K562 (cell line): ENCODE measurements at regions not wholly inside any gene's neighbourhood (a gene's known extent, or its start where the extent isn't known, plus 50 kb on each side); places are given as distances from the start of the nearest gene placed in this dataset.

Source experiments
- ATAC-seq: fragments of 200-7000 bp; cut with Tn5 transposase; 3 replicates; pipeline ENCODE4 v1.9.1; 2020; ENCODE audit warnings: moderate library complexity
- BruUV-seq: library from RNA; stranded (reverse); fragments of 400-500 nt; replicated peaks from 2 replicates; lab custom pipeline; 2021; lab: Mats Ljungman, UMichigan
- CTCF ChIA-PET: fragments of 300-600 bp; formaldehyde crosslinking; extraction: SDS; loops from one replicate; lab custom pipeline; 2021; ENCODE audit warnings: low intra/inter-chr PET ratio; lab: Yijun Ruan, JAX
- POLR2A ChIA-PET: fragments of 300-600, 350-650 bp; sonication (Branson Sonifier 250); formaldehyde crosslinking; extraction: SDS; loops from one replicate; lab custom pipeline; 2021; ENCODE audit warnings: antibody characterized with exemption, inconsistent platforms; lab: Yijun Ruan, JAX
- DNase-seq, 4 experiments: peaks; one replicate each; pipeline versions ENCODE4 v3.0.0 to v3.0.0-alpha.2; 2011 to 2018; ENCODE audit warnings: low spot score in 3 of 4, mixed read lengths in 3 of 4; ENCODE audit errors: extremely low read depth in 1 of 4
- FAIRE-seq: peaks from 2 replicates; lab custom pipeline; 2011; peaks lifted over from hg19 to GRCh38; lab: Jason Lieb, UNC
- H2AFZ ChIP-seq: 2 replicates; pipeline ENCODE4 v1.6.0; 2011; ENCODE audit warnings: low read depth, low read length, control low read depth, inconsistent platforms
- H3K27ac ChIP-seq: fragments of 200-600 bp; 3 replicates; pipeline ENCODE4 v1.8.0; 2011; ENCODE audit warnings: low read depth, mild to moderate bottlenecking, control low read depth, inconsistent platforms, low read length, moderate library complexity, mixed read lengths; ENCODE audit errors: extremely low read depth
- H3K27me3 ChIP-seq, 2 experiments: fragments of 300-600 bp in 1 of 2; 2 replicates in 1 of 2; 3 replicates in 1 of 2; pipeline versions ENCODE4 v1.6.0 to v1.8.0; 2011; ENCODE audit warnings: inconsistent platforms in 2 of 2, low read length in 2 of 2, mild to moderate bottlenecking in 1 of 2, mixed read lengths in 1 of 2, moderate library complexity in 1 of 2; ENCODE audit not compliant: control insufficient read depth in 2 of 2, insufficient read depth in 2 of 2
- H3K36me3 ChIP-seq: fragments of 300-600 bp; 3 replicates; pipeline ENCODE4 v1.8.0; 2011; ENCODE audit warnings: mild to moderate bottlenecking, low read length, inconsistent platforms; ENCODE audit not compliant: control insufficient read depth, insufficient read depth
- H3K4me1 ChIP-seq, 2 experiments: fragments of 200-600 bp in 1 of 2; replicated peaks in 1 of 2; 2 replicates in 1 of 2; 3 replicates in 1 of 2; pipeline versions ENCODE4 v1.5.1 to v1.8.0; 2011; ENCODE audit warnings: inconsistent platforms in 2 of 2, low read length in 2 of 2, mild to moderate bottlenecking in 1 of 2, mixed read lengths in 1 of 2, moderate library complexity in 1 of 2; ENCODE audit not compliant: control insufficient read depth in 2 of 2, insufficient read depth in 2 of 2
- H3K4me2 ChIP-seq: 2 replicates; pipeline ENCODE4 v1.6.1; 2011; ENCODE audit warnings: low read length, control low read depth, inconsistent platforms, mixed read lengths; ENCODE audit not compliant: insufficient read depth
- H3K4me3 ChIP-seq: fragments of 200-600 bp; sonication (generic), shearing (Covaris generic); 2 replicates; pipeline ENCODE4 v1.5.1; 2016; ENCODE audit warnings: control low read depth, inconsistent platforms
- H3K79me2 ChIP-seq: fragments of 200-600 bp; 3 replicates; pipeline ENCODE4 v1.8.0; 2011; ENCODE audit warnings: low read length, inconsistent platforms; ENCODE audit not compliant: control insufficient read depth, insufficient read depth
- H3K9ac ChIP-seq, 2 experiments: 2 replicates each; pipeline versions ENCODE4 v1.6.0 to v1.6.1; 2011; ENCODE audit warnings: low read depth in 2 of 2, low read length in 2 of 2, control low read depth in 1 of 2, inconsistent platforms in 1 of 2, mild to moderate bottlenecking in 1 of 2, mixed read lengths in 1 of 2; ENCODE audit not compliant: insufficient read depth in 1 of 2
- H3K9me1 ChIP-seq: one replicate; pipeline ENCODE4 v1.6.0; 2011; ENCODE audit warnings: inconsistent platforms, mild to moderate bottlenecking, low read length, moderate library complexity; ENCODE audit not compliant: control insufficient read depth, insufficient read depth
- H3K9me3 ChIP-seq: replicated peaks from 2 replicates; pipeline ENCODE4 v1.5.1; 2011; ENCODE audit warnings: low read depth, low read length, inconsistent platforms; ENCODE audit not compliant: control insufficient read depth, insufficient read depth
- H4K20me1 ChIP-seq: replicated peaks from 2 replicates; pipeline ENCODE4 v1.6.1; 2011; ENCODE audit warnings: low read length, inconsistent platforms, mixed read lengths; ENCODE audit not compliant: control insufficient read depth, insufficient read depth
- CBX1 ChIP-seq: sonication (generic); IDR thresholded peaks from 2 replicates; pipeline ENCODE4 v1.6.1; 2016; ENCODE audit warnings: antibody characterized with exemption, low read depth, mild to moderate bottlenecking
- CREB3L1 ChIP-seq: fragments of 450-650 bp; IDR thresholded peaks from 2 replicates; pipeline ENCODE4 v1.6.1; 2014; ENCODE audit warnings: low read depth, mild to moderate bottlenecking, moderate library complexity, borderline replicate concordance
- CREM ChIP-seq: IDR thresholded peaks from 2 replicates; pipeline ENCODE4 v1.6.1; 2014; ENCODE audit warnings: antibody characterized with exemption, low read depth
- DDX20 ChIP-seq: fragments of 450-650 bp; IDR thresholded peaks from 2 replicates; pipeline ENCODE4 v1.6.1; 2016; ENCODE audit warnings: missing genetic modification characterization, low read depth, mild to moderate bottlenecking, missing compliant biosample characterization, moderate library complexity
- HMBOX1 ChIP-seq: sonication (generic); IDR thresholded peaks from 2 replicates; pipeline ENCODE4 v1.6.1; 2016
- HMGXB4 ChIP-seq: sonication (generic); formaldehyde crosslinking; IDR thresholded peaks from 2 replicates; pipeline ENCODE4 v1.8.1; 2023; ENCODE audit warnings: mild to moderate bottlenecking, missing genetic modification reagents
- L3MBTL2 ChIP-seq: fragments of 450-650 bp; IDR thresholded peaks from 2 replicates; pipeline ENCODE4 v1.6.1; 2016; ENCODE audit warnings: mild to moderate bottlenecking, moderate library complexity
- LEF1 ChIP-seq: fragments of 450-650 bp; IDR thresholded peaks from 2 replicates; pipeline ENCODE4 v1.6.1; 2016; ENCODE audit warnings: mild to moderate bottlenecking
- MECOM ChIP-seq: fragments of 250-450 bp; sonication (Bioruptor Pico); IDR thresholded peaks from 2 replicates; pipeline ENCODE4 v1.8.0; 2022; ENCODE audit warnings: inconsistent platforms
- PREB ChIP-seq: sonication (generic); formaldehyde crosslinking; IDR thresholded peaks from 2 replicates; pipeline ENCODE4 v1.8.1; 2023; ENCODE audit warnings: mild to moderate bottlenecking, missing genetic modification reagents
- ZNF324 ChIP-seq: fragments of 250-450 bp; sonication (Bioruptor Pico); IDR thresholded peaks from 2 replicates; pipeline ENCODE4 v1.4.0; 2020; ENCODE audit warnings: mild to moderate bottlenecking
- ZNF655 ChIP-seq: fragments of 250-450 bp; sonication (Bioruptor Pico); IDR thresholded peaks from 2 replicates; pipeline ENCODE4 v1.5.0; 2021
- ZNF766 ChIP-seq: fragments of 200-800 bp; sonication (Bioruptor generic); conservative IDR thresholded peaks from 2 replicates; pipeline ENCODE4 v1.6.1; 2016; ENCODE audit warnings: missing genetic modification characterization, missing compliant biosample characterization
- WGBS: fragments of 100-300 bp; shearing (Covaris generic); methylation state at CpG from one replicate; pipeline ENCODE4 v1.1.6; 2016; ENCODE audit warnings: low coverage, mixed read lengths; ENCODE audit not compliant: insufficient coverage; ENCODE audit errors: missing lambda C conversion rate; 5-methylcytosine and 5-hydroxymethylcytosine counted together
- in situ Hi-C: fragments of 300-500 bp; cut with MboI; formaldehyde crosslinking; loops from 4 replicates; pipeline ENCODE4 v1.15.0; 2018; ENCODE audit warnings: inconsistent platforms, mixed read lengths
- intact Hi-C: fragments of 100-400 bp; cut with micrococcal nuclease; formaldehyde crosslinking; loops from 2 replicates; pipeline ENCODE4 v1.14.2; 2022

- TF ChIP-seq PREB (CRISPR knock-in tag): no peak
These were observed 111.4 kb downstream of the SIK1 start (continued) for GRCh38 chr21:43315244-43316137.

- Histone ChIP-seq H3K4me2 (no peak overlapping the region), H3K79me2 (no peaks in the 10 kb centered on the region), H2AFZ (no peak overlapping the region), H3K4me3 (no peak overlapping the region), H3K27me3 (peaks cover 36 to 75% of the 10 kb centered on the region in 2 experiments; a peak in 4 of 5 replicates), H3K9me3 (no peaks in the 10 kb centered on the region), H3K4me1 (peaks cover 0 to 7% of the 10 kb centered on the region in 2 experiments; a peak in 1 of 5 replicates), H3K36me3 (no peaks in the 10 kb centered on the region), H3K9ac (no peak overlapping the region), H3K27ac (no peak overlapping the region), H4K20me1 (no peaks in the 10 kb centered on the region), H3K9me1 (no peaks in the 10 kb centered on the region)
- no TSS peak for BruUV-seq
- intact Hi-C loops (loop anchor here (2.0 kb wide), 1 partner anchor 331 kb away; no protein-coding TSS in a partner anchor), in situ Hi-C loops (no loop called here)
- WGBS: 5% methylated on average over 9 of the region's 9 CpGs
- no peak for ATAC-seq
- no peak for FAIRE-seq
- CTCF ChIA-PET: no interaction called here
- POLR2A ChIA-PET: interaction anchor here (0.6 kb wide), 1 partner anchor 414 kb away, joined by 3 read pairs; no protein-coding TSS in a partner anchor
- no peak for DNase-seq
- TF ChIP-seq CBX1 (no peak), ZNF655 (CRISPR knock-in tag) (no peak), MECOM (CRISPR knock-in tag) (no peak), L3MBTL2 (no peak), DDX20 (tag) (no peak), CREM (no peak), HMGXB4 (no peak), ZNF766 (no peak), CREB3L1 (no peak), ZNF324 (CRISPR knock-in tag) (no peak), HMBOX1 (no peak), LEF1 (no peak)
These were observed 113.0 kb downstream of the SIK1 start for GRCh38 chr21:43313939-43314405.
